Liver (tissue), 3 donors: ENCODE measurements at regions not wholly inside any gene's neighbourhood (a gene's known extent, or its start where the extent isn't known, plus 50 kb on each side); places are given as distances from the start of the nearest gene placed in this dataset.

Source experiments
- FOXA1 ChIP-seq: IDR thresholded peaks from 2 replicates; pipeline ENCODE4 v1.6.1; 2016; ENCODE audit warnings: antibody characterized with exemption
- HNF4A ChIP-seq, 2 donors: conservative IDR thresholded peaks; 2 replicates each; pipeline ENCODE4 v1.6.1; 2016; ENCODE audit warnings: antibody characterized with exemption in 2 of 2, mild to moderate bottlenecking in 2 of 2
- RAD21 ChIP-seq, 2 donors: IDR thresholded peaks; 2 replicates each; pipeline ENCODE4 v1.6.1; 2016; ENCODE audit warnings: antibody characterized with exemption in 2 of 2, mild to moderate bottlenecking in 2 of 2
- REST ChIP-seq: IDR thresholded peaks from 2 replicates; pipeline ENCODE4 v1.6.1; 2016; ENCODE audit warnings: antibody characterized with exemption, mild to moderate bottlenecking
- RXRA ChIP-seq, 2 donors: IDR thresholded peaks; 2 replicates each; pipeline ENCODE4 v1.6.1; 2017 to 2018; ENCODE audit warnings: antibody characterized with exemption in 2 of 2, mild to moderate bottlenecking in 1 of 2
- TAF1 ChIP-seq: conservative IDR thresholded peaks from 2 replicates; pipeline ENCODE4 v1.6.1; 2016; ENCODE audit warnings: antibody characterized with exemption, mild to moderate bottlenecking
- YY1 ChIP-seq: IDR thresholded peaks from 2 replicates; pipeline ENCODE4 v1.6.1; 2016; ENCODE audit warnings: antibody characterized with exemption, mild to moderate bottlenecking
- ZBTB33 ChIP-seq: IDR thresholded peaks from 2 replicates; pipeline ENCODE4 v1.6.1; 2016; ENCODE audit warnings: antibody characterized with exemption
- TF ChIP-seq, protein P1 (sequence below): fragments of 150-350 bp; IDR thresholded peaks from 2 replicates; pipeline ENCODE4 v1.5.1; 2017; ENCODE audit warnings: improper control_type of control experiment, low read depth, low read length; ENCODE audit not compliant: missing input control
- TF ChIP-seq, protein P2 (sequence below): IDR thresholded peaks from 2 replicates; pipeline ENCODE4 v1.6.1; 2016; ENCODE audit warnings: antibody characterized with exemption
- donor health status: healthy.
- donor health status: healthy.

- TF ChIP-seq, protein P1, sequence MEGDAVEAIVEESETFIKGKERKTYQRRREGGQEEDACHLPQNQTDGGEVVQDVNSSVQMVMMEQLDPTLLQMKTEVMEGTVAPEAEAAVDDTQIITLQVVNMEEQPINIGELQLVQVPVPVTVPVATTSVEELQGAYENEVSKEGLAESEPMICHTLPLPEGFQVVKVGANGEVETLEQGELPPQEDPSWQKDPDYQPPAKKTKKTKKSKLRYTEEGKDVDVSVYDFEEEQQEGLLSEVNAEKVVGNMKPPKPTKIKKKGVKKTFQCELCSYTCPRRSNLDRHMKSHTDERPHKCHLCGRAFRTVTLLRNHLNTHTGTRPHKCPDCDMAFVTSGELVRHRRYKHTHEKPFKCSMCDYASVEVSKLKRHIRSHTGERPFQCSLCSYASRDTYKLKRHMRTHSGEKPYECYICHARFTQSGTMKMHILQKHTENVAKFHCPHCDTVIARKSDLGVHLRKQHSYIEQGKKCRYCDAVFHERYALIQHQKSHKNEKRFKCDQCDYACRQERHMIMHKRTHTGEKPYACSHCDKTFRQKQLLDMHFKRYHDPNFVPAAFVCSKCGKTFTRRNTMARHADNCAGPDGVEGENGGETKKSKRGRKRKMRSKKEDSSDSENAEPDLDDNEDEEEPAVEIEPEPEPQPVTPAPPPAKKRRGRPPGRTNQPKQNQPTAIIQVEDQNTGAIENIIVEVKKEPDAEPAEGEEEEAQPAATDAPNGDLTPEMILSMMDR, result no peak
- TF ChIP-seq ZBTB33, result no peak
- no peak for TF ChIP-seq FOXA1
- TF ChIP-seq TAF1, result no peak
- no peak for TF ChIP-seq RAD21 (IDR thresholded peaks at IDR 0.05)
- no peak for TF ChIP-seq RXRA (IDR thresholded peaks at IDR 0.05)
- TF ChIP-seq, protein P2, sequence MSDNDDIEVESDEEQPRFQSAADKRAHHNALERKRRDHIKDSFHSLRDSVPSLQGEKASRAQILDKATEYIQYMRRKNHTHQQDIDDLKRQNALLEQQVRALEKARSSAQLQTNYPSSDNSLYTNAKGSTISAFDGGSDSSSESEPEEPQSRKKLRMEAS, result no peak
- TF ChIP-seq REST, result no peak
- TF ChIP-seq YY1, result no peak
- no peak for TF ChIP-seq HNF4A (conservative IDR thresholded peaks at IDR 0.05)
Observed at GRCh38 chr6:20025681-20026080, 186.6 kb downstream of the MBOAT1 start.
